Activated T-helper 1 cell treated with anti-CD3 and anti-CD28 coated beads, Interleukin-12 subunit alpha, Interleukin-12 subunit beta, Interleukin-2, Interleukin-4 antibody, amounts not matched to agents 30 ng/mL and 10 ng/mL and 1 ng/mL, durations not matched to agents 14 hours and 24 hours and 36 hours (primary cell): ENCODE measurements at regions not wholly inside any gene's neighbourhood (a gene's known extent, or its start where the extent isn't known, plus 50 kb on each side); places are given as distances from the start of the nearest gene placed in this dataset.

ENCODE experiments used
- DNase-seq: peaks from one replicate; pipeline ENCODE4 v3.0.0; 2021; ENCODE audit warnings: low spot score
- H3K27ac Mint-ChIP-seq: one replicate; pipeline ENCODE4 v1.8.0; 2021; ENCODE audit warnings: mild to moderate bottlenecking, mixed read lengths
- H3K27me3 Mint-ChIP-seq: one replicate; pipeline ENCODE4 v1.8.0; 2022; ENCODE audit warnings: mild to moderate bottlenecking, moderate library complexity, mixed read lengths; ENCODE audit not compliant: insufficient read depth
- H3K36me3 Mint-ChIP-seq: one replicate; pipeline ENCODE4 v1.8.0; 2021; ENCODE audit warnings: low read depth, mixed read lengths
- H3K4me1 Mint-ChIP-seq: one replicate; pipeline ENCODE4 v1.8.0; 2021; ENCODE audit warnings: low read depth, mixed read lengths
- H3K4me3 Mint-ChIP-seq: one replicate; pipeline ENCODE4 v1.8.0; 2021; ENCODE audit warnings: mild to moderate bottlenecking, moderate library complexity, mixed read lengths
- H3K9me3 Mint-ChIP-seq: one replicate; pipeline ENCODE4 v1.8.0; 2021; ENCODE audit warnings: mixed read lengths
- intact Hi-C: fragments of 100-400 bp; cut with micrococcal nuclease; formaldehyde crosslinking; loops from one replicate; pipeline ENCODE4 v1.15.1; 2024

DNA sequence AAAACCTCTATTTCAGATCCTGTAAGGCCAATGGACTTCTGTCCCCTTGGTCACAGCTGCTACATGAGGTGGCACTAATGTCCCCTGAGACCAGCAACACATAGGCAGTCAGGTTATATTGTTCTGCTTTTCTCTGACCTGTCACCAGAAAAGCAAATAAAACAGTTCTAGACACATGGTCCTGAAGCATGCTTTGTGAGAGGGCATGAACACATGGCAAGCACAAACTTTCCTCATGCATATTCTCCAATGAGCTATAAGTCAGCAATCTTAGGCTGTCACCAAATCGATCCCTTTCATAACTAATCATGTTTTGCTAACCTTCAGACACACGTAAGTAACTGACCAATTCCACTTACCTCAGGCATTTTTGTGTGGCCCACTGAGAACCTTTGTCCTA is 225.4 kb upstream of the ZC3H12C start:
- no peak overlapping the region for H3K27ac Mint-ChIP-seq
- intact Hi-C loops = no loop called here
- H3K36me3 Mint-ChIP-seq = no peaks in the 10 kb centered on the region
- no peak for DNase-seq
- no peak overlapping the region for H3K4me3 Mint-ChIP-seq
- H3K9me3 Mint-ChIP-seq = no peaks in the 10 kb centered on the region
- peaks cover 2% of the 10 kb centered on the region for H3K27me3 Mint-ChIP-seq
- peaks cover 9% of the 10 kb centered on the region for H3K4me1 Mint-ChIP-seq

DNA sequence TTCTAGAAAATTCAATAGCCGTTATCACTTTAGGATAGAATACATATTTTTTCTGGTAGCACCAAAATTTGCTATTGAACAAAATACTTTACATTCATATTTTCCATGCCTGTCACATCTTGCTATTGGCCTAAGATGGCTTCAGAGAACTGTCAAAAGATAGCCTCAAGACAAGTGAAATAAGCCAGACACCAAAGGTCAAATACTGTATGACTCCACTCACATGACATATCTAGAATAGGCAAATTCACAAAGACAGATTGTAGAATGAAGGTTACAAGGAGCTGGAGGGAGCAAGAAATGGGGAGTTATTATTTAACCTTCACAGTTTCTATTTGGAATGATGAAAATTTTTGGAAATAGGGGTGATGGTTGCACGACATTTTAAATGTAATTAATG is 223.7 kb upstream of the ZC3H12C start:
- H3K27me3 Mint-ChIP-seq = peaks cover 2% of the 10 kb centered on the region
- H3K27ac Mint-ChIP-seq = no peak overlapping the region
- no peaks in the 10 kb centered on the region for H3K9me3 Mint-ChIP-seq
- no peak for DNase-seq
- H3K4me1 Mint-ChIP-seq = peaks cover under 1% of the 10 kb centered on the region
- H3K4me3 Mint-ChIP-seq = no peak overlapping the region
- H3K36me3 Mint-ChIP-seq = no peaks in the 10 kb centered on the region
- intact Hi-C loops = no loop called here

DNA sequence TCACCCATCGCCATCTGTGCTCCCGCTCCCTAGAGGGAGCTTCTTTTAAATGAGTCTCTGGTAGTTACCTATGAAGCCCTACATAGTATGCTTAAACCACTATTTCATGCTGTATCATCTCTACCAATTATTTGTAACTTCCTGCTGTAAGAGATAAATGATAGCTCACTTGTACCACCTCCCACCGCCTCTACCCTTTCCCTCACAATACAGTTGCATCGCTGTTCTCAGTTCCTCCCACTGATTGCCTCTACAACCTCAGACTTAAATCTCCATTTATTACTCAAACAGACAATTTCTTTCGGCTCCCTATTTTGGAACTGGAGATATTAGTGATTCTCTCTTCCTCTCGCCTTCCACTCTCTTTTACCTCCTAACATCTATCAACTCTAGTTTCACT is 222.9 kb upstream of the ZC3H12C start:
- H3K4me1 Mint-ChIP-seq = no peaks in the 10 kb centered on the region
- no peak overlapping the region for H3K4me3 Mint-ChIP-seq
- H3K9me3 Mint-ChIP-seq = no peaks in the 10 kb centered on the region
- H3K27ac Mint-ChIP-seq = no peak overlapping the region
- H3K36me3 Mint-ChIP-seq = no peaks in the 10 kb centered on the region
- no peaks in the 10 kb centered on the region for H3K27me3 Mint-ChIP-seq
- intact Hi-C loops = no loop called here
- DNase-seq = no peak

DNA sequence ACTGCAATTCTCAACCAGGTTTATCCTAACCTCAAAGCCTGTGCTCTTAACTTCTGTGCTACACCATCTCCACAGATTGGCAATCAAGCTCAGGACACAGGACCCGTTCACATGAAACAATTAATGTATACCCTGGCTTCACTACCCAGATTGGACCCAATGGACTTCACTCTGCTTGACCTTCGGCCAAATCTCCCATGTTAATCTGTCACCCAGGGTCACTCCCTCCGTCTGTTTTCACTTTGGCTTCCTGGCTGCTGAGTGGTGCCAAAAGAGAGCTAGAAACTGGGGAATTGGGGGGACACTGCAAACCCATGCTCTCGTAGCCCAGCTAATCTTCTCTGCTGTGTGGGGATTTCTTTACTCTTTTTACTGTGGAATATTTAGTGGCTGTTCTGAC is 216.1 kb upstream of the ZC3H12C start:
- Mint-ChIP-seq H3K9me3 (no peaks in the 10 kb centered on the region), H3K27me3 (no peaks in the 10 kb centered on the region), H3K27ac (no peak overlapping the region), H3K4me3 (no peak overlapping the region), H3K36me3 (no peaks in the 10 kb centered on the region), H3K4me1 (no peaks in the 10 kb centered on the region)
- DNase-seq = no peak
- intact Hi-C loops = no loop called here

DNA sequence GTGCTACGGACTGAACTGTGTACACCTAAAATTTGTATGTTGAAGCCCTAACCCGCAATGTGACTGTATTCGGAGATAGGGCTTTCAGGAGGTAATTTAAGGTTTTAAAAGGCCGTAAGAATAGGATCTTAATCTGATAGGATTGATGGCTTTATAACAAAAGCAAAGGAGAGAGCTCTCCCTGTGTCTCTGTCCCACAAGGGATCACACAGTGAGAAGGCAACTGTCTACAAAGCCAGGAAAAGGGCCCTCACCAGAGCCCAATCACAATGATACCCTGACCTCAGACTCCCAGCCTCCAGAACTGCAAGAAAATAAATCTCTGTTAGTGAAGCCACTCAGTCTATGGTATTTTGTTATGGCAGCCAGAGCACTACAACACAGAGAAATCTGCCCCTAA is 208.7 kb upstream of the ZC3H12C start:
- intact Hi-C loops = no loop called here
- H3K9me3 Mint-ChIP-seq = no peaks in the 10 kb centered on the region
- no peak overlapping the region for H3K27ac Mint-ChIP-seq
- no peak for DNase-seq
- H3K4me1 Mint-ChIP-seq = no peaks in the 10 kb centered on the region
- no peak overlapping the region for H3K4me3 Mint-ChIP-seq
- no peaks in the 10 kb centered on the region for H3K27me3 Mint-ChIP-seq
- no peaks in the 10 kb centered on the region for H3K36me3 Mint-ChIP-seq

DNA sequence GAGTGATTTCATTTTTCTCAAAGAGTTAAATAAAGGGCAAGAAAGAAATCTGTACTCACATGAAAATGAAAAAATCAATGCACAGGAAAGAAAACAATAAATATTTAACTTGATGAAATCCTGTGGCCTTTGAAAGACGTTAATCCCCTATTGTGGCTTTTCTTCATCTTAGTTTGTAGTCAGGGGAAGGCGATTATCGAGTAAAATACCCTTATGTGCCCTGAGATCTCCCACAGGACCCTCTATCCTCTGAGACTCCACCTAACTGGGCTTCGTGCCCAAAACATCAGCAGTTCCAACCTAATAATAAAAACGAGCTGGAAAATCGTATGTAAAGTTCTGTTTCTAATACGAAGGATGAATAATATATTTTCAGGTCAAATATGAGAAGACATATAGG is 208.2 kb upstream of the ZC3H12C start:
- Mint-ChIP-seq H3K27ac (no peak overlapping the region), H3K4me1 (no peaks in the 10 kb centered on the region), H3K4me3 (no peak overlapping the region), H3K9me3 (no peaks in the 10 kb centered on the region), H3K36me3 (no peaks in the 10 kb centered on the region), H3K27me3 (peaks cover 2% of the 10 kb centered on the region)
- DNase-seq = no peak
- intact Hi-C loops = no loop called here

DNA sequence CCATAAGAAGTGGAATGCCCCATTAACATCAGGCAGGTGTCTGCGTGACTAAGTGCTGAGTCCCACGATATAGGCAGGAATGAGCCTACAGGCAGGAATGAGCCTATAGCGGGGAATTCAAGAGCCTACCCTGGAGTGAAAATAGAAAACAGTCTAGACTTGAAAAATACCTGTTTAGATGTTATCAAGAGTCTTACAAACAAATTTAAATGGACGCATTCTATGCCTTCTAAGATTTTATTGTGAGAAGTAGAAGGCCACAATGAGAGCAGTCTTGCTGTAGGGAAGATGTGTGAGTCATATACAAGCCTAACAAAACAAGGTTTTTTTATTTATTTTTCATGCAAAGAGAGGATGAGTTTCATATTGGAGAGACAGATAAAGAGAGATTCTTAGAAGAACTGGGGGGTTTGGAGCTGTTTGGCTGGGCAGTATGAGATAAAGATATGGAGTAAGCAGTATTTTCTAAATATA is 200.8 kb upstream of the ZC3H12C start:
- no peaks in the 10 kb centered on the region for H3K36me3 Mint-ChIP-seq
- intact Hi-C loops = no loop called here
- no peak overlapping the region for H3K27ac Mint-ChIP-seq
- no peaks in the 10 kb centered on the region for H3K9me3 Mint-ChIP-seq
- H3K4me1 Mint-ChIP-seq = no peaks in the 10 kb centered on the region
- peaks cover 2% of the 10 kb centered on the region for H3K27me3 Mint-ChIP-seq
- no peak for DNase-seq
- H3K4me3 Mint-ChIP-seq = no peak overlapping the region

DNA sequence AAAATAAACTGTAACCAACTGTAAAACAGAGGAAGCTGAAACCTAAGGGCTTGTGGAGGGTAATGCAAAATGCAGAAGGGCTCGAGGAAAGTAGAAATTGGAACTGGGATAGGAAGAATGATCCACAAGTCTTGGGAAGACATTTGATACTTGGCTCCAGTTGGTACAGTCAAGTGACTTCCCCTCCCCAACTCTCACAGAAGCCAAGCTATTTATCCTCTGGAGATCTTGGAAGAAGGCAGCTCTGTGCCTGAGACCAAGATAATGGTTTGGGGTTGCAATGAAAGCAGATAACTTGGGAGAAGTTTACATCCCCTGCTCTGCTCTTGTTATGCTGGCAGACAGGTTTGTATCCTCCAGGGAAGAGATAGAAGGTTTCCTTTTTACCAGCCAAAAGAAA is 198.9 kb upstream of the ZC3H12C start:
- no peak for DNase-seq
- Mint-ChIP-seq H3K36me3 (no peaks in the 10 kb centered on the region), H3K4me3 (no peak overlapping the region), H3K4me1 (no peaks in the 10 kb centered on the region), H3K9me3 (no peaks in the 10 kb centered on the region), H3K27ac (no peak overlapping the region), H3K27me3 (peaks cover 2% of the 10 kb centered on the region)
- intact Hi-C loops = no loop called here

DNA sequence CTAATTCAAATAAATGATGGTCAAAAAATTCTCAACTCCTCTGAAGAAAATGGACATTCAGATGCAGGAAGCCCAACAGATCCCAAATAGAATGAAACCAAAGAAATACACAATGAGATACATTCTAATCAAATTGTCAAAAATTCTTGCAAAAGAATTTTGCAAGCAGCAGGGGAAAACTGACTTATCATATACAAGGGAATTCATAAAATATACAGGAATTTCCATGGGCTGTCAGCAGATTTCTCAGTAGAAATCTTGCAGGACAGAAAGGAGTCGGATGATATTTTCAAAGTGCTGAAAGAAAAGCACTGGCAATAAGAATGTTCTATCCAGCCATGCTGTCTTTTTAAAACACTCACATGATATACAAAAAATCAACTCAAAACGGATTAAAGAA is 194.6 kb upstream of the ZC3H12C start:
- intact Hi-C loops = no loop called here
- H3K4me1 Mint-ChIP-seq = no peaks in the 10 kb centered on the region
- H3K4me3 Mint-ChIP-seq = no peak overlapping the region
- DNase-seq = no peak
- no peaks in the 10 kb centered on the region for H3K36me3 Mint-ChIP-seq
- H3K27me3 Mint-ChIP-seq = no peaks in the 10 kb centered on the region
- H3K9me3 Mint-ChIP-seq = no peaks in the 10 kb centered on the region
- H3K27ac Mint-ChIP-seq = no peak overlapping the region

DNA sequence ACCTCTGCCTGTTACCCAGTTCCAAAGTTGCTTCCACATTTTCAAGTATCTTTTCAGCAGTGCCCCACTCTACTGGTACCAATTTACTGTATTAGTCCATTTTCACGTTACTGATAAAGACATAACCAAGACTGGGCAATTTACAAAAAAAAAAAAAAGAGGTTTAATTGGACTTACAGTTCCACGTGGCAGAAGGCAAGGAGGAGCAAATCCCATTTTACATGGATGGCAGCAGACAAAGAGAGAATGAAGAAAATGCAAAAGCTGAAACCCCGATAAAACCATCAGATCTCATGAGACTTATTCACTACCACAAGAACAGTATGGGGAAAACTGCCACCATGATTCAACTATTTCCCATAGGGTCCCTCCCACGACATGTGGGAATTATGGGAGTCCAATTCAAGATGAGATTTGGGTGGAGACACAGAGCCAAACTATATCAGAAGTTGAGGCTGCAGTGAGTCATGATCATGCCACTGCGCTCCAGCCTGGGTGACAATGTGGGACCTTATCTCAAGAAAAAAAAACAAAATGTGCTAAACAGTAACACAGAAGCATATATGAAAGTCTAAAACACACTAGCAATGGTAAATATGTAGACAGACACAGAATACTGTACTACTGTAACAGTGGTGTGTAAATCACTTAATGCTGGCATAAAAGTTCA is 190.3 kb upstream of the ZC3H12C start:
- Mint-ChIP-seq H3K27ac (no peak overlapping the region), H3K36me3 (no peaks in the 10 kb centered on the region), H3K4me3 (no peak overlapping the region), H3K4me1 (no peaks in the 10 kb centered on the region), H3K27me3 (no peaks in the 10 kb centered on the region), H3K9me3 (no peaks in the 10 kb centered on the region)
- intact Hi-C loops = no loop called here
- DNase-seq = no peak

DNA sequence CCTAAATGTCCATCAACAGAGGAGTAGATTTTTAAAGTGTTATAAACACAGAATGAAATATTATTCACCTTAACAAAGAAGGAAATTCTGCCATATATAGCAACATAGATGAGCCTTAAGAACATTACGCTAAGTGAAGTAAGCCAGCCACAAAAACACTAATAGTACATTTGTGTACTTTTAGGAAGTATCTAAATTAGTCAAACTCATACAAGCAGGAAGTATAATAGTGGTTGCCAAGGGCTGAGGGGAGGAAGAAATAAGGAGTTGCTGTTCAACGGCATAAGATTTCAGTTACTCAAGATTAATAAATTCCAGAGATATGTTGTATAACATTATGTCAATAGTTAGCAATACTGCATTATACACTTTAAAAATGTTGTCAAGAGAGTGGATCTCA is 181.7 kb upstream of the ZC3H12C start:
- Mint-ChIP-seq H3K27ac (no peak overlapping the region), H3K9me3 (no peaks in the 10 kb centered on the region), H3K27me3 (no peaks in the 10 kb centered on the region), H3K4me1 (no peaks in the 10 kb centered on the region), H3K36me3 (no peaks in the 10 kb centered on the region), H3K4me3 (no peak overlapping the region)
- intact Hi-C loops = no loop called here
- no peak for DNase-seq

DNA sequence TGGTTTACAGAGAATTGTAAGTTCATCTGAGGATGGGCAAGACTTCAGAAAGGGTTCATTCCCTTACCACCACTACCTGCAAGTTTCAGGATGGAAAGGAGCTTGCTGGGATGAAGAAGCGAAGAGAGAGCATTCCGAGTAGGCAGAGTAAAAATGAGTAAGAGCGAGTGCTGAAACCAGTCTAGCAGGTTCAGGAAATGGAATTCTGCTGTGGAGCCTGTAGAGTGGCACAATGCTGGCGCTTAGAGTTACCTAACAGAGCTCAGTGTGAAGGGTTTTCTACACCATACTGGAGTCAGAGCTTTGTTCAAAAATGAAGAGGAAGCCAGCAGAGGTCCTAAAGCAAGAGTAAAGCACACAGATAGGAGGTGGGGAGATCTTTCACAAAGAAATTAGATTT is 179.2 kb upstream of the ZC3H12C start:
- no peak for DNase-seq
- Mint-ChIP-seq H3K4me1 (no peaks in the 10 kb centered on the region), H3K27ac (no peak overlapping the region), H3K4me3 (no peak overlapping the region), H3K36me3 (no peaks in the 10 kb centered on the region), H3K27me3 (peaks cover 2% of the 10 kb centered on the region), H3K9me3 (no peaks in the 10 kb centered on the region)
- intact Hi-C loops = no loop called here

DNA sequence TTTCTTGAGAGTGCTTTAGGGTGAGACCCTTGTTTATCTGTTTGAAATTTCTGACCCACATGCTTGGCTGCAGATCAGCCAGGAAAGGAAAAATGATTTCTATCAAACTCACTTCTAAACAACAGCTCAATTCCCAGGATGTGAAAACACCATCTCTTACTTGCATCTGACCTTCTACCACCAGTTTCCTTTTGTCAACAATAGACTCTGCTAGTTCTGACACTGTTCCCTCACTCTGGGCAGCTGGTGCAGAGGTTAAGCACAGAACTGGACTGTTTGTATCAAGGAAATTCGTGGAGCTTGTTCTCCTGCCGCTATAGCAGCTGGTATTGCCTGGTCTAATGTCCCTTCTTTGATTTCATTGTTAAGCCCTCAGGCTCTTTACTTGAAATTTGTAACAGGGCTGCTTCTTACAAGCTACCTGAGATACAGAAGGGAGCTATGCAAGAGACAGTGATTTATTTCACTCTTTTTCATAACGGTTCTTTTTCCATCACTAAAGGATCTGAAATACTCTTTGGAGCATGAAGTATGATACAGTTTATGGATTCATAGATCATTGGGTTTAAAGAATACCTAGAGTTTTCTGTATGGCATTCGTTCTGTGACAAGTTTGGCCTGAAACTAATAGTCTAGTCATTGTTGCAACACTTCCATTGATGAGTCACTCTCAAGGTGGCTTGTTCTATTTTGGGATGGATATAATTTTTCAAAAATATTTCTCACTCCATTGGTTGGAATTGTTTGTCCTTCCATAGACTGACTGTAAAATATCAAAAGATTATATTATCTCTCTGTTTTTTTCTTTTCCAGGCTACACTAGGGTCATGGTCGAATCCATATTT is 178.2 kb upstream of the ZC3H12C start:
- intact Hi-C loops = no loop called here
- H3K27ac Mint-ChIP-seq = no peak overlapping the region
- no peak for DNase-seq
- no peaks in the 10 kb centered on the region for H3K4me1 Mint-ChIP-seq
- peaks cover 3% of the 10 kb centered on the region for H3K27me3 Mint-ChIP-seq
- H3K36me3 Mint-ChIP-seq = no peaks in the 10 kb centered on the region
- no peak overlapping the region for H3K4me3 Mint-ChIP-seq
- H3K9me3 Mint-ChIP-seq = no peaks in the 10 kb centered on the region
